Neural progenitor cell (in vitro differentiated cells): ENCODE measurements at regions not wholly inside any gene's neighbourhood (a gene's known extent, or its start where the extent isn't known, plus 50 kb on each side); places are given as distances from the start of the nearest gene placed in this dataset.
"Not testable (repeated sequence)": the region's sequence is repeated elsewhere in the genome, so short reads cannot be mapped to it uniquely, and the experiment has no call there.

Experiments
- DNase-seq: peaks from one replicate; pipeline ENCODE4 v3.0.0-alpha.2; 2016; ENCODE audit warnings: low spot score
- H2AFZ ChIP-seq: fragments of 200-600 bp; sonication (generic); replicated peaks from 2 replicates; pipeline ENCODE4 v1.6.1; 2016; ENCODE audit warnings: antibody characterized with exemption
- H3F3A ChIP-seq: fragments of 200-600 bp; sonication (generic); 2 replicates; pipeline ENCODE4 v1.6.1; 2016; ENCODE audit warnings: antibody characterized with exemption, low read depth
- H3K27ac ChIP-seq: fragments of 200-600 bp; sonication (generic); 2 replicates; pipeline ENCODE4 v1.5.1; 2016; ENCODE audit warnings: mild to moderate bottlenecking
- H3K27me3 ChIP-seq: fragments of 200-600 bp; sonication (generic); 2 replicates; pipeline ENCODE4 v1.6.1; 2016; ENCODE audit warnings: mild to moderate bottlenecking, moderate library complexity
- H3K36me3 ChIP-seq: fragments of 200-600 bp; sonication (generic); 2 replicates; pipeline ENCODE4 v1.5.1; 2016
- H3K4me1 ChIP-seq: fragments of 200-600 bp; sonication (generic); 2 replicates; pipeline ENCODE4 v1.6.1; 2016; ENCODE audit warnings: mixed run types
- H3K4me2 ChIP-seq: fragments of 200-600 bp; sonication (generic); 2 replicates; pipeline ENCODE4 v1.6.1; 2016
- H3K4me3 ChIP-seq: fragments of 200-600 bp; sonication (generic); 2 replicates; pipeline ENCODE4 v1.5.1; 2016
- H3K79me2 ChIP-seq: fragments of 200-600 bp; sonication (generic); 2 replicates; pipeline ENCODE4 v1.6.1; 2016; ENCODE audit warnings: low read depth
- H3K9ac ChIP-seq: fragments of 200-600 bp; sonication (generic); 2 replicates; pipeline ENCODE4 v1.6.1; 2016
- H3K9me3 ChIP-seq: fragments of 200-600 bp; sonication (generic); 2 replicates; pipeline ENCODE4 v1.5.1; 2016; ENCODE audit warnings: low read depth
- H4K20me1 ChIP-seq: fragments of 200-600 bp; sonication (generic); 2 replicates; pipeline ENCODE4 v1.6.1; 2016; ENCODE audit warnings: low read depth
- H3K27ac Mint-ChIP-seq: 3 replicates; pipeline ENCODE4 v1.8.0; 2021; ENCODE audit warnings: mixed read lengths
- H3K27me3 Mint-ChIP-seq: 2 replicates; pipeline ENCODE4 v1.8.0; 2022; ENCODE audit warnings: low read depth, mild to moderate bottlenecking, inconsistent platforms, moderate library complexity, mixed read lengths; ENCODE audit not compliant: insufficient read depth
- H3K36me3 Mint-ChIP-seq: 3 replicates; pipeline ENCODE4 v1.8.0; 2021; ENCODE audit warnings: mixed read lengths
- H3K4me1 Mint-ChIP-seq: 3 replicates; pipeline ENCODE4 v1.8.0; 2021; ENCODE audit warnings: mixed read lengths
- H3K4me3 Mint-ChIP-seq: 3 replicates; pipeline ENCODE4 v1.8.0; 2021; ENCODE audit warnings: mild to moderate bottlenecking, moderate library complexity, mixed read lengths
- H3K9me3 Mint-ChIP-seq: 3 replicates; pipeline ENCODE4 v1.8.0; 2020; ENCODE audit warnings: mixed read lengths
- EZH2 ChIP-seq: fragments of 200-600 bp; sonication (generic); IDR thresholded peaks from 2 replicates; pipeline ENCODE4 v1.6.1; 2017; ENCODE audit warnings: antibody characterized with exemption, mild to moderate bottlenecking, moderate library complexity
- EZH2phosphoT487 ChIP-seq: fragments of 200-600 bp; sonication (generic); IDR thresholded peaks from 2 replicates; pipeline ENCODE4 v1.6.1; 2017; ENCODE audit warnings: antibody characterized with exemption
- TF ChIP-seq, protein P1 (sequence below): fragments of 200-600 bp; sonication (generic); IDR thresholded peaks from 2 replicates; pipeline ENCODE4 v1.5.1; 2017; ENCODE audit warnings: antibody characterized with exemption, mild to moderate bottlenecking

DNA sequence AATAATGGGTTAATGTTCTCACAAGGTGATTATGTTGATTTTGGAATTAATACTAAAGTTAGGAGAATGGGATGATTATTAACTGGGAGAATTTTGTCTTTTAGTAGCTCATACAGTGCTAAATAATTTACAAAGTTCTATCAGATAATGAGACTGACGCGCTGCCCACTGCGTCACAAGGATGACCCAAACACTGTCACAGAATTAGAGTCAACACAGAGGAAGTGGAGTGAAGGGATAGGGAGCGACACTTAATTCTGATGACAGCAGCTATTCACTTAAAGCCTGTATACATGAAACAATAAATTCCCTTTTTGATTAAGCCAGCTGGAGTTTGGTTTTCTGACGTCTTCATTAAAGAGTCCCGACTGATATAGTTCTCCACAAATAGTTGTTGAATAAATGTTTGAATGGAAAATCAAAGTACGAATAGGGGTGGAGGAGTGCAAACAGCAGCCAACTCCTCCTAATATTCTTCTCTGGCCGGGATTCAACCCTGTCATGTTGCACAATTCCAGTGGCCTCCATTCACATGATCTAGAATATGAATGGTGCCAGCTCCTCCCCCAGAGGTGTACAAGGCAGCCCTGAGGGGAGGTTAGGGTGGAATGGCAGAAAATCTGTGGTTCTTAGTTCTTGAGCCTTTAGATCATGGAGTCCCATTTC is 140.3 kb downstream of the PCSK1 start:
- H3K27me3 Mint-ChIP-seq, result no peaks in the 10 kb centered on the region
- Histone ChIP-seq H3F3A (no peaks in the 10 kb centered on the region), H3K79me2 (no peaks in the 10 kb centered on the region), H3K27me3 (no peaks in the 10 kb centered on the region), H4K20me1 (no peaks in the 10 kb centered on the region), H2AFZ (no peak overlapping the region), H3K36me3 (no peaks in the 10 kb centered on the region), H3K4me2 (no peak overlapping the region), H3K9ac (no peak overlapping the region), H3K9me3 (no peaks in the 10 kb centered on the region), H3K4me1 (peaks cover 9% of the 10 kb centered on the region), H3K27ac (no peak overlapping the region), H3K4me3 (no peak overlapping the region)
- peaks cover 5% of the 10 kb centered on the region for H3K9me3 Mint-ChIP-seq
- TF ChIP-seq EZH2phosphoT487 (no peak), EZH2 (no peak)
- TF ChIP-seq, protein P1, sequence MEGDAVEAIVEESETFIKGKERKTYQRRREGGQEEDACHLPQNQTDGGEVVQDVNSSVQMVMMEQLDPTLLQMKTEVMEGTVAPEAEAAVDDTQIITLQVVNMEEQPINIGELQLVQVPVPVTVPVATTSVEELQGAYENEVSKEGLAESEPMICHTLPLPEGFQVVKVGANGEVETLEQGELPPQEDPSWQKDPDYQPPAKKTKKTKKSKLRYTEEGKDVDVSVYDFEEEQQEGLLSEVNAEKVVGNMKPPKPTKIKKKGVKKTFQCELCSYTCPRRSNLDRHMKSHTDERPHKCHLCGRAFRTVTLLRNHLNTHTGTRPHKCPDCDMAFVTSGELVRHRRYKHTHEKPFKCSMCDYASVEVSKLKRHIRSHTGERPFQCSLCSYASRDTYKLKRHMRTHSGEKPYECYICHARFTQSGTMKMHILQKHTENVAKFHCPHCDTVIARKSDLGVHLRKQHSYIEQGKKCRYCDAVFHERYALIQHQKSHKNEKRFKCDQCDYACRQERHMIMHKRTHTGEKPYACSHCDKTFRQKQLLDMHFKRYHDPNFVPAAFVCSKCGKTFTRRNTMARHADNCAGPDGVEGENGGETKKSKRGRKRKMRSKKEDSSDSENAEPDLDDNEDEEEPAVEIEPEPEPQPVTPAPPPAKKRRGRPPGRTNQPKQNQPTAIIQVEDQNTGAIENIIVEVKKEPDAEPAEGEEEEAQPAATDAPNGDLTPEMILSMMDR, result no peak
- H3K4me1 Mint-ChIP-seq, result peaks cover 10% of the 10 kb centered on the region
- H3K27ac Mint-ChIP-seq, result no peak overlapping the region
- H3K4me3 Mint-ChIP-seq, result no peak overlapping the region
- H3K36me3 Mint-ChIP-seq, result no peaks in the 10 kb centered on the region
- no peak for DNase-seq

GRCh38 chr5:96289287-96289686 is 143.8 kb downstream of the PCSK1 start:
- H3K4me3 Mint-ChIP-seq, H3K4me2 ChIP-seq, H3K27ac ChIP-seq, H2AFZ ChIP-seq, H3F3A ChIP-seq, H3K4me3 ChIP-seq, H3K36me3 Mint-ChIP-seq, H3K27me3 Mint-ChIP-seq, H3K27ac Mint-ChIP-seq, H3K9me3 ChIP-seq, H3K9me3 Mint-ChIP-seq, DNase-seq, H3K9ac ChIP-seq, H3K27me3 ChIP-seq, H3K79me2 ChIP-seq, H4K20me1 ChIP-seq, H3K36me3 ChIP-seq: not testable (repeated sequence)
- peaks cover 41% of the 10 kb centered on the region for H3K4me1 ChIP-seq
- H3K4me1 Mint-ChIP-seq, result peaks cover 24% of the 10 kb centered on the region

- no peaks in the 10 kb centered on the region for H3K27me3 Mint-ChIP-seq
Measured at GRCh38 chr5:96288845-96289185, 144.2 kb downstream of the PCSK1 start.

More at GRCh38 chr5:96288845-96289185, 144.2 kb downstream of the PCSK1 start:
- H3K36me3 ChIP-seq, result no peaks in the 10 kb centered on the region
- H3K27me3 ChIP-seq, result no peaks in the 10 kb centered on the region
- no peak overlapping the region for H3K9ac ChIP-seq
- TF ChIP-seq, protein P1, result no peak
- TF ChIP-seq EZH2phosphoT487, result no peak
- no peak for TF ChIP-seq EZH2
- Mint-ChIP-seq H3K27ac (no peak overlapping the region), H3K36me3 (no peaks in the 10 kb centered on the region), H3K9me3 (peaks cover 7% of the 10 kb centered on the region), H3K4me3 (no peak overlapping the region), H3K4me1 (peaks cover 24% of the 10 kb centered on the region)
- DNase-seq, result no peak
- no peaks in the 10 kb centered on the region for H3K79me2 ChIP-seq
- no peak overlapping the region for H3K27ac ChIP-seq
- no peak overlapping the region for H2AFZ ChIP-seq
- no peaks in the 10 kb centered on the region for H4K20me1 ChIP-seq
- H3K4me2 ChIP-seq, result no peak overlapping the region
- peaks cover 8% of the 10 kb centered on the region for H3F3A ChIP-seq
- H3K4me3 ChIP-seq, result no peak overlapping the region
- H3K9me3 ChIP-seq, result no peaks in the 10 kb centered on the region
- H3K4me1 ChIP-seq, result peaks cover 41% of the 10 kb centered on the region
